HEK293 (cell line): ENCODE measurements at regions not wholly inside any gene's neighbourhood (a gene's known extent, or its start where the extent isn't known, plus 50 kb on each side); places are given as distances from the start of the nearest gene placed in this dataset.
A peak's percentile ranks its signal among the peaks of the same experiment; 100 is the strongest.

Experiments used
- CTCF ChIA-PET: fragments of 350-600 bp; formaldehyde crosslinking; extraction: SDS; loops from one replicate; lab custom pipeline; 2021; ENCODE audit warnings: antibody characterized with exemption; lab: Yijun Ruan, JAX
- POLR2A ChIA-PET: fragments of 300-600 bp; formaldehyde crosslinking; extraction: SDS; loops from one replicate; lab custom pipeline; 2020; ENCODE audit warnings: antibody characterized with exemption, inconsistent platforms; lab: Yijun Ruan, JAX
- H3K27ac ChIP-seq: fragments of 200-500 bp; sonication (Bioruptor generic); 2 replicates; pipeline ENCODE4 v1.5.1; 2014; ENCODE audit warnings: low read depth, low read length, control low read depth, inconsistent platforms; ENCODE audit errors: extremely low read depth
- H3K36me3 ChIP-seq, 2 experiments: fragments of 200-500 bp in 1 of 2; sonication (Bioruptor generic) in 1 of 2; 1 replicate in 1 of 2; 2 replicates in 1 of 2; pipeline ENCODE4 v1.5.1; 2014 to 2017; ENCODE audit warnings: inconsistent platforms in 2 of 2, low read length in 2 of 2; ENCODE audit not compliant: control insufficient read depth in 2 of 2, insufficient read depth in 1 of 2
- H3K4me1 ChIP-seq: fragments of 200-500 bp; sonication (Bioruptor generic); 2 replicates; pipeline ENCODE4 v1.5.1; 2014; ENCODE audit warnings: mild to moderate bottlenecking, low read length, inconsistent platforms; ENCODE audit not compliant: control insufficient read depth, insufficient read depth
- H3K4me3 ChIP-seq: 2 replicates; pipeline ENCODE4 v1.5.1; 2011; ENCODE audit warnings: low read depth, mild to moderate bottlenecking, control low read depth, low read length, moderate library complexity
- H3K9me3 ChIP-seq: fragments of 200-500 bp; sonication (Bioruptor generic); 2 replicates; pipeline ENCODE4 v1.5.1; 2014; ENCODE audit warnings: low read depth, low read length, inconsistent platforms; ENCODE audit not compliant: control insufficient read depth, insufficient read depth
- BCL11A ChIP-seq: fragments of 450-650 bp; formaldehyde crosslinking; IDR thresholded peaks from 2 replicates; pipeline ENCODE4 v1.5.1; 2016; ENCODE audit warnings: low read depth, missing biosample characterization, missing genetic modification characterization
- EGR2 ChIP-seq: fragments of 450-650 bp; formaldehyde crosslinking; IDR thresholded peaks from 2 replicates; pipeline ENCODE4 v1.5.1; 2016; ENCODE audit warnings: low read depth, missing biosample characterization, missing genetic modification characterization
- REPIN1 ChIP-seq: fragments of 450-650 bp; formaldehyde crosslinking; IDR thresholded peaks from 2 replicates; pipeline ENCODE4 v1.5.1; 2017; ENCODE audit warnings: missing biosample characterization, missing genetic modification characterization, low read depth
- SP7 ChIP-seq: fragments of 450-650 bp; formaldehyde crosslinking; IDR thresholded peaks from 2 replicates; pipeline ENCODE4 v1.5.1; 2016; ENCODE audit warnings: missing biosample characterization, missing genetic modification characterization
- ZNF121 ChIP-seq: fragments of 450-650 bp; formaldehyde crosslinking; IDR thresholded peaks from 2 replicates; pipeline ENCODE4 v1.5.1; 2016; ENCODE audit warnings: missing biosample characterization, missing genetic modification characterization
- ZNF155 ChIP-seq: fragments of 450-650 bp; formaldehyde crosslinking; IDR thresholded peaks from 2 replicates; pipeline ENCODE4 v1.5.1; 2016; ENCODE audit warnings: missing biosample characterization, missing genetic modification characterization
- ZNF214 ChIP-seq: fragments of 450-650 bp; formaldehyde crosslinking; IDR thresholded peaks from 2 replicates; pipeline ENCODE4 v1.5.1; 2017; ENCODE audit warnings: missing biosample characterization, mild to moderate bottlenecking, missing genetic modification characterization, borderline replicate concordance
- ZNF223 ChIP-seq: fragments of 450-650 bp; formaldehyde crosslinking; IDR thresholded peaks from 2 replicates; pipeline ENCODE4 v1.5.1; 2016; ENCODE audit warnings: missing biosample characterization, missing genetic modification characterization
- ZNF23 ChIP-seq: fragments of 450-650 bp; formaldehyde crosslinking; IDR thresholded peaks from 2 replicates; pipeline ENCODE4 v1.5.1; 2016; ENCODE audit warnings: missing biosample characterization, missing genetic modification characterization, borderline replicate concordance
- ZNF248 ChIP-seq: fragments of 450-650 bp; formaldehyde crosslinking; IDR thresholded peaks from 2 replicates; pipeline ENCODE4 v1.5.1; 2017; ENCODE audit warnings: missing biosample characterization, missing genetic modification characterization
- ZNF335 ChIP-seq: fragments of 450-650 bp; formaldehyde crosslinking; conservative IDR thresholded peaks from 2 replicates; pipeline ENCODE4 v1.5.1; 2016; ENCODE audit warnings: missing biosample characterization, missing genetic modification characterization
- ZNF433 ChIP-seq: fragments of 450-650 bp; formaldehyde crosslinking; IDR thresholded peaks from 2 replicates; pipeline ENCODE4 v1.5.1; 2016; ENCODE audit warnings: missing biosample characterization, missing genetic modification characterization, low read depth
- ZNF48 ChIP-seq: fragments of 450-650 bp; formaldehyde crosslinking; IDR thresholded peaks from 2 replicates; pipeline ENCODE4 v1.5.1; 2016; ENCODE audit warnings: missing biosample characterization, missing genetic modification characterization
- ZNF510 ChIP-seq: fragments of 450-650 bp; formaldehyde crosslinking; IDR thresholded peaks from 2 replicates; pipeline ENCODE4 v1.5.1; 2018; ENCODE audit warnings: mild to moderate bottlenecking, missing genetic modification characterization, missing biosample characterization; ENCODE audit not compliant: insufficient replicate concordance
- ZNF529 ChIP-seq: fragments of 450-650 bp; formaldehyde crosslinking; IDR thresholded peaks from 2 replicates; pipeline ENCODE4 v1.5.1; 2017; ENCODE audit warnings: missing genetic modification characterization, missing biosample characterization; ENCODE audit not compliant: insufficient replicate concordance
- ZNF571 ChIP-seq: fragments of 450-650 bp; formaldehyde crosslinking; IDR thresholded peaks from 2 replicates; pipeline ENCODE4 v1.5.0; 2017; ENCODE audit warnings: missing biosample characterization, missing genetic modification characterization
- ZNF585B ChIP-seq: fragments of 450-650 bp; formaldehyde crosslinking; IDR thresholded peaks from 2 replicates; pipeline ENCODE4 v1.5.1; 2016; ENCODE audit warnings: missing biosample characterization, missing genetic modification characterization
- ZNF600 ChIP-seq: fragments of 450-650 bp; formaldehyde crosslinking; IDR thresholded peaks from 2 replicates; pipeline ENCODE4 v1.5.1; 2016; ENCODE audit warnings: missing biosample characterization, missing genetic modification characterization
- ZNF621 ChIP-seq: fragments of 450-650 bp; formaldehyde crosslinking; IDR thresholded peaks from 2 replicates; pipeline ENCODE4 v1.5.1; 2017; ENCODE audit warnings: missing biosample characterization, missing genetic modification characterization
- ZNF629 ChIP-seq: fragments of 450-650 bp; formaldehyde crosslinking; IDR thresholded peaks from 2 replicates; pipeline ENCODE4 v1.5.1; 2017; ENCODE audit warnings: missing biosample characterization, missing genetic modification characterization
- ZSCAN23 ChIP-seq: fragments of 450-650 bp; formaldehyde crosslinking; IDR thresholded peaks from 2 replicates; pipeline ENCODE4 v1.5.1; 2016; ENCODE audit warnings: missing biosample characterization, missing genetic modification characterization
- TF ChIP-seq, protein P1 (sequence below): fragments of 450-650 bp; formaldehyde crosslinking; IDR thresholded peaks from 2 replicates; pipeline ENCODE4 v1.5.1; 2017; ENCODE audit warnings: missing biosample characterization, missing genetic modification characterization
- TF ChIP-seq, protein P2 (sequence below): fragments of 450-650 bp; formaldehyde crosslinking; IDR thresholded peaks from 2 replicates; pipeline ENCODE4; 2016; ENCODE audit warnings: missing biosample characterization, missing genetic modification characterization
- TF ChIP-seq, protein P3 (sequence below): fragments of 450-650 bp; formaldehyde crosslinking; IDR thresholded peaks from 2 replicates; pipeline ENCODE4 v1.5.1; 2016; ENCODE audit warnings: missing biosample characterization, missing genetic modification characterization
- TF ChIP-seq, protein P4 (sequence below): fragments of 450-650 bp; formaldehyde crosslinking; IDR thresholded peaks from 2 replicates; pipeline ENCODE4 v1.5.1; 2016; ENCODE audit warnings: missing biosample characterization, missing genetic modification characterization, low read depth

DNA sequence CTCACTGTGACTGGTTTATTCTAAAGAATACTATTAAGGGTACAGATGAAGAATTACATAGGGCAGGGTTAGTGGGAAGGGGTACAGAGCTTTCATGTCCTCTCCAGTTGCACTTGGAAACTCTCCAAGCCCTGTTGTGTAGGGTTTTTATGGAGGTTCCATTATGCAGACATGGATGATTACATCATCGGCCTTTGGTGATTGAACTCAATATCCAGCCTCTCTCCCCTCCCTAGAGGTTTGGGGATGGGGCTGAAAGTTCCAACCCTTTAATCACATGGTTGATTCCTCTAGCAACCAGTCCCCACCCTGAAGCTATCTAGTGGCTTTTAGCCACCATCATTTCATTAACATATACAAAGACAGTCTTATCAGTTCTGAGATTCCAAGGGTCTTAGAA lies 472.6 kb downstream of the BUD13 start (continued):
- TF ChIP-seq, protein P1, sequence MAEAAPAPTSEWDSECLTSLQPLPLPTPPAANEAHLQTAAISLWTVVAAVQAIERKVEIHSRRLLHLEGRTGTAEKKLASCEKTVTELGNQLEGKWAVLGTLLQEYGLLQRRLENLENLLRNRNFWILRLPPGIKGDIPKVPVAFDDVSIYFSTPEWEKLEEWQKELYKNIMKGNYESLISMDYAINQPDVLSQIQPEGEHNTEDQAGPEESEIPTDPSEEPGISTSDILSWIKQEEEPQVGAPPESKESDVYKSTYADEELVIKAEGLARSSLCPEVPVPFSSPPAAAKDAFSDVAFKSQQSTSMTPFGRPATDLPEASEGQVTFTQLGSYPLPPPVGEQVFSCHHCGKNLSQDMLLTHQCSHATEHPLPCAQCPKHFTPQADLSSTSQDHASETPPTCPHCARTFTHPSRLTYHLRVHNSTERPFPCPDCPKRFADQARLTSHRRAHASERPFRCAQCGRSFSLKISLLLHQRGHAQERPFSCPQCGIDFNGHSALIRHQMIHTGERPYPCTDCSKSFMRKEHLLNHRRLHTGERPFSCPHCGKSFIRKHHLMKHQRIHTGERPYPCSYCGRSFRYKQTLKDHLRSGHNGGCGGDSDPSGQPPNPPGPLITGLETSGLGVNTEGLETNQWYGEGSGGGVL (tag by site-specific recombination) = peak; percentile 31; the same call in 1 of the 2 replicates
- TF ChIP-seq, all 188 proteins: peak for 4

DNA sequence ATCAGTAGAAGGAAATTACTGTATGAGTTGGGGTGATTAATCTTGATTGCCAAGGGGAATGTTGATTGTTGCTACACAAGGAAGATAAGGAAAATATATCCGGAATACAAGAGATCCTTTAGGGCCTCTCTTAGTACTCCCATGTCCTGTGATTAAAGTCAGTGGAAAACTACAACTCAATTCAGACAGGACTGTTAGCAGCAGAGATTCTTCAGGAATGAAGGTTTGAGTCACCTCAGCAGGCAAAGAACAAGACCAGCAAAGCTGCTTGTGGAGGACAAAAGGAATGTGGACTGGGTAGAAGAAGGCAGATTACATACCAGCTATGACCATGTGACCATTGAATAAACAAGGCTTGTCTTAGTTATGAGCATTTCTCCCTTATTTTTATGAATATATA lies 478.2 kb downstream of the BUD13 start:
- POLR2A ChIA-PET = no interaction called here
- no peak overlapping the region for H3K27ac ChIP-seq
- no peak overlapping the region for H3K4me3 ChIP-seq
- no peaks in the 10 kb centered on the region for H3K36me3 ChIP-seq
- H3K9me3 ChIP-seq = no peaks in the 10 kb centered on the region
- H3K4me1 ChIP-seq = no peaks in the 10 kb centered on the region
- TF ChIP-seq ZNF335 (0 out of 2 replicates have a peak, but pooled peaks have one; percentile 24), ZNF529 (tag by site-specific recombination) (no peak)
- TF ChIP-seq, all 188 proteins: peak for 1
- CTCF ChIA-PET = interaction anchor here (0.6 kb wide), 1 partner anchor 220 kb away, joined by 4 read pairs; no protein-coding TSS in a partner anchor

DNA sequence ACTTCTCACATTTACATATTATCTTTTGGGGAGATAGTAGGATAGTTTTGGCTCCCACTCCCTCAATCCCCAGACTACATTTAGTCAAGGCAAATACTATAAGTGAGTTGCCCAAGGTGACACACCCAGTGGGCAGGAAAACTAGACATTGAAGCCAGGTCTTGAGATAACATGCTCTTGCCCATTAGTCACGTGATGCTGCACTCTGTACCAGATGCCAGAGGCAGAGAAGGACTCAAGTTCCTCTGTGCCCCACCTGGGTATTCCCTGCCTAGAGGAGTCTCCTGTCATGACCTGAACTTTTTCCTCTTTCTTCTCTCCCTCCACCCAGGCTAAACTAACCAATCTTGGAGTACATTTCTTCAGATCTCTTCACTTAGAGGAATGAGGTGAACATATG lies 484.9 kb downstream of the BUD13 start:
- H3K9me3 ChIP-seq = no peaks in the 10 kb centered on the region
- POLR2A ChIA-PET = no interaction called here
- TF ChIP-seq ZNF121 (tag by site-specific recombination) = no peak
- TF ChIP-seq SP7 (tag by site-specific recombination) = no peak
- no peak for TF ChIP-seq EGR2 (tag by site-specific recombination)
- TF ChIP-seq ZNF571 (tag by site-specific recombination) = no peak
- TF ChIP-seq ZNF23 = no peak
- TF ChIP-seq ZNF48 (tag by site-specific recombination) = no peak
- TF ChIP-seq, protein P2, sequence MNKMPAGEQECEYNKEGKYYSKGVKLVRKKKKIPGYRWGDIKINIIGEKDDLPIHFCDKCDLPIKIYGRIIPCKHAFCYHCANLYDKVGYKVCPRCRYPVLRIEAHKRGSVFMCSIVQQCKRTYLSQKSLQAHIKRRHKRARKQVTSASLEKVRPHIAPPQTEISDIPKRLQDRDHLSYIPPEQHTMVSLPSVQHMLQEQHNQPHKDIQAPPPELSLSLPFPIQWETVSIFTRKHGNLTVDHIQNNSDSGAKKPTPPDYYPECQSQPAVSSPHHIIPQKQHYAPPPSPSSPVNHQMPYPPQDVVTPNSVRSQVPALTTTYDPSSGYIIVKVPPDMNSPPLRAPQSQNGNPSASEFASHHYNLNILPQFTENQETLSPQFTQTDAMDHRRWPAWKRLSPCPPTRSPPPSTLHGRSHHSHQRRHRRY (tag by site-specific recombination) = no peak
- TF ChIP-seq ZNF629 (tag by site-specific recombination) = no peak
- no peak for TF ChIP-seq ZNF214 (tag by site-specific recombination)
- TF ChIP-seq, protein P3, sequence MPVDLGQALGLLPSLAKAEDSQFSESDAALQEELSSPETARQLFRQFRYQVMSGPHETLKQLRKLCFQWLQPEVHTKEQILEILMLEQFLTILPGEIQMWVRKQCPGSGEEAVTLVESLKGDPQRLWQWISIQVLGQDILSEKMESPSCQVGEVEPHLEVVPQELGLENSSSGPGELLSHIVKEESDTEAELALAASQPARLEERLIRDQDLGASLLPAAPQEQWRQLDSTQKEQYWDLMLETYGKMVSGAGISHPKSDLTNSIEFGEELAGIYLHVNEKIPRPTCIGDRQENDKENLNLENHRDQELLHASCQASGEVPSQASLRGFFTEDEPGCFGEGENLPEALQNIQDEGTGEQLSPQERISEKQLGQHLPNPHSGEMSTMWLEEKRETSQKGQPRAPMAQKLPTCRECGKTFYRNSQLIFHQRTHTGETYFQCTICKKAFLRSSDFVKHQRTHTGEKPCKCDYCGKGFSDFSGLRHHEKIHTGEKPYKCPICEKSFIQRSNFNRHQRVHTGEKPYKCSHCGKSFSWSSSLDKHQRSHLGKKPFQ (tag by site-specific recombination) = no peak
- TF ChIP-seq ZNF600 (tag by site-specific recombination) = no peak
- TF ChIP-seq ZNF510 (tag by site-specific recombination) = no peak
- no peak for TF ChIP-seq ZNF585B
- TF ChIP-seq BCL11A (tag by site-specific recombination) = no peak
- TF ChIP-seq, all 188 proteins: peak for 0
- Histone ChIP-seq H3K4me3 (no peak overlapping the region), H3K36me3 (no peaks in the 10 kb centered on the region), H3K4me1 (no peaks in the 10 kb centered on the region), H3K27ac (no peak overlapping the region)
- CTCF ChIA-PET = no interaction called here

DNA sequence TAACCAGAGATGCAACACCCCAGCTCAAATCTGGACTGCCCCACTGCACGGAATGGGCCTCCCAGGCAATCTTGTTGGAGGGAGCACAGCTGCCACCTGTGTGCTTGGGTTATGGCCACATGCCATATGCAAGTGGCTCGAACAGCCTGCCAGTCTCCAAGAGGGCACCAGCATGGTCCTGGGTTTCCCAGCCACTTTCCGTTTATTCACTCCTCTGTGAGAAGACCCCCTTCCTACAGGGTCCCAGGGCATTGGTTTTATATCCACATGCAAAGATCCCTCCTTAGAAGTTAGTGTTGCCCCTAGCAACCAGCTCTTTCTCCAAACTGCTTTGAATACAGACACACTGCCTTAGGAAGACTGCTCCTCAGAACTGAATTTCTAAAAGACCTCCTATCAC lies 487.8 kb downstream of the BUD13 start:
- no peaks in the 10 kb centered on the region for H3K36me3 ChIP-seq
- no peaks in the 10 kb centered on the region for H3K9me3 ChIP-seq
- CTCF ChIA-PET = no interaction called here
- no peaks in the 10 kb centered on the region for H3K4me1 ChIP-seq
- no peak overlapping the region for H3K4me3 ChIP-seq
- no peak overlapping the region for H3K27ac ChIP-seq
- POLR2A ChIA-PET = no interaction called here
- TF ChIP-seq ZSCAN23 = no peak
- no peak for TF ChIP-seq ZNF621 (tag by site-specific recombination)
- no peak for TF ChIP-seq REPIN1 (tag by site-specific recombination)
- TF ChIP-seq, protein P4, sequence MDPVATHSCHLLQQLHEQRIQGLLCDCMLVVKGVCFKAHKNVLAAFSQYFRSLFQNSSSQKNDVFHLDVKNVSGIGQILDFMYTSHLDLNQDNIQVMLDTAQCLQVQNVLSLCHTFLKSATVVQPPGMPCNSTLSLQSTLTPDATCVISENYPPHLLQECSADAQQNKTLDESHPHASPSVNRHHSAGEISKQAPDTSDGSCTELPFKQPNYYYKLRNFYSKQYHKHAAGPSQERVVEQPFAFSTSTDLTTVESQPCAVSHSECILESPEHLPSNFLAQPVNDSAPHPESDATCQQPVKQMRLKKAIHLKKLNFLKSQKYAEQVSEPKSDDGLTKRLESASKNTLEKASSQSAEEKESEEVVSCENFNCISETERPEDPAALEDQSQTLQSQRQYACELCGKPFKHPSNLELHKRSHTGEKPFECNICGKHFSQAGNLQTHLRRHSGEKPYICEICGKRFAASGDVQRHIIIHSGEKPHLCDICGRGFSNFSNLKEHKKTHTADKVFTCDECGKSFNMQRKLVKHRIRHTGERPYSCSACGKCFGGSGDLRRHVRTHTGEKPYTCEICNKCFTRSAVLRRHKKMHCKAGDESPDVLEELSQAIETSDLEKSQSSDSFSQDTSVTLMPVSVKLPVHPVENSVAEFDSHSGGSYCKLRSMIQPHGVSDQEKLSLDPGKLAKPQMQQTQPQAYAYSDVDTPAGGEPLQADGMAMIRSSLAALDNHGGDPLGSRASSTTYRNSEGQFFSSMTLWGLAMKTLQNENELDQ (tag by site-specific recombination) = no peak
- no peak for TF ChIP-seq ZNF248 (tag by site-specific recombination)
- no peak for TF ChIP-seq ZNF433 (tag by site-specific recombination)
- TF ChIP-seq ZNF155 = no peak
- no peak for TF ChIP-seq ZNF223 (tag by site-specific recombination)
